ENCODE measurements at regions not wholly inside any gene's neighbourhood (a gene's known extent, or its start where the extent isn't known, plus 50 kb on each side); places are given as distances from the start of the nearest gene placed in this dataset.

- no peak overlapping the region for H3K27ac ChIP-seq (ENCODE audit: insufficient read depth, low read depth, low read length)
- H3K9ac ChIP-seq (replicated peaks; ENCODE audit: extremely low read depth, insufficient read depth, low read length) = no peak overlapping the region
- no peaks in the 10 kb centered on the region for H3K79me2 ChIP-seq (ENCODE audit: control insufficient read depth, insufficient read depth, low read length)
- intact Hi-C loops (cut with micrococcal nuclease) (no loop called here), dilution Hi-C loops (cut with MboI; ENCODE audit: extremely low pct_ligation_motif_present, low sequenced_read_pairs) (no loop called here)
- no peaks in the 10 kb centered on the region for H3K36me3 ChIP-seq (ENCODE audit: control insufficient read depth in 2 of 2, extremely low read depth in 1 of 2, insufficient read depth in 2 of 2, low read length in 2 of 2)
- BruUV-seq (replicated peaks) = no TSS peak
- CTCF ChIA-PET = no interaction called here
- TF ChIP-seq GATA2 (IDR thresholded peaks at IDR 0.05; ENCODE audit: insufficient read depth, insufficient read length, low read depth, low read length) (no peak), POLR2AphosphoS5 (IDR thresholded peaks at IDR 0.05; ENCODE audit: insufficient read depth, low read depth, low read length) (no peak)
- DNase-seq (ENCODE audit: low read depth, low spot score) (no peak), FAIRE-seq (no peak)
- no peak overlapping the region for H3K4me3 ChIP-seq (replicated peaks in 1 of 3; ENCODE audit: insufficient read depth in 1 of 3, low read depth in 1 of 3, low read length in 3 of 3)
- no peaks in the 10 kb centered on the region for H3K9me1 ChIP-seq (replicated peaks; ENCODE audit: control insufficient read depth, extremely low read depth, insufficient read depth, low read length)
- POLR2A ChIA-PET = no interaction called here
- no peak overlapping the region for H3K4me2 ChIP-seq (ENCODE audit: insufficient read depth, low read length)
- H2AFZ ChIP-seq (ENCODE audit: low read depth, low read length) = no peak overlapping the region
- no peaks in the 10 kb centered on the region for H4K20me1 ChIP-seq (replicated peaks; ENCODE audit: control insufficient read depth, extremely low read depth, insufficient read depth, low read length)
- H3K9me3 ChIP-seq (replicated peaks; ENCODE audit: control insufficient read depth, insufficient read depth, low read length) = peaks cover 5% of the 10 kb centered on the region
- H3K4me1 ChIP-seq (ENCODE audit: control insufficient read depth, extremely low read depth, insufficient read depth, low read length) = no peaks in the 10 kb centered on the region
- no peaks in the 10 kb centered on the region for H3K27me3 ChIP-seq (ENCODE audit: control insufficient read depth in 2 of 2, insufficient read depth in 2 of 2, low read length in 2 of 2)
These were observed 75.0 kb upstream of the ALKAL2 start for GRCh38 chr2:362924-363323.

DNA sequence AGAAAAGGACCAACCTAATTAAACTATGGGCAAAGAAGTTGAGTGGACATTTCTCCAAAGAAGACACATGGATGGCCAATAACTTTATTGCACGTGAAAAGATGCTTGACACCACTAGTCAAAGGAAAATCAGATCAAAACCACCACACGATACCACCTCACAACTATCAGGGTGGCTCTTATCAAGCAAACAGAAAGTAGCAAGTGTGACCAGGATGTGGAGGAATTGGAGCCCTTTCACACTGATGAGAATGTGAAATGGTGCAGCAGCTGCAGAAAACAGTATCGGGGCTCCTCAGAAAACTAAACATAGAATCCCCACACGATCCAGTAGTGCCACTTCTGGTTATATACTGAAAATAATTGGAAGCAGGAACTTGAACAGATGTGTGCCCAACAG lies 72.2 kb upstream of the ALKAL2 start:
- Histone ChIP-seq H3K36me3 (ENCODE audit: control insufficient read depth in 2 of 2, extremely low read depth in 1 of 2, insufficient read depth in 2 of 2, low read length in 2 of 2) (no peaks in the 10 kb centered on the region), H3K9me3 (replicated peaks; ENCODE audit: control insufficient read depth, insufficient read depth, low read length) (peaks cover 7% of the 10 kb centered on the region), H3K79me2 (ENCODE audit: control insufficient read depth, insufficient read depth, low read length) (no peaks in the 10 kb centered on the region), H3K27me3 (ENCODE audit: control insufficient read depth in 2 of 2, insufficient read depth in 2 of 2, low read length in 2 of 2) (no peaks in the 10 kb centered on the region), H3K4me2 (ENCODE audit: insufficient read depth, low read length) (no peak overlapping the region), H3K27ac (ENCODE audit: insufficient read depth, low read depth, low read length) (no peak overlapping the region), H3K9me1 (replicated peaks; ENCODE audit: control insufficient read depth, extremely low read depth, insufficient read depth, low read length) (no peaks in the 10 kb centered on the region), H3K4me1 (ENCODE audit: control insufficient read depth, extremely low read depth, insufficient read depth, low read length) (no peaks in the 10 kb centered on the region), H3K4me3 (replicated peaks in 1 of 3; ENCODE audit: insufficient read depth in 1 of 3, low read depth in 1 of 3, low read length in 3 of 3) (no peak overlapping the region), H4K20me1 (replicated peaks; ENCODE audit: control insufficient read depth, extremely low read depth, insufficient read depth, low read length) (no peaks in the 10 kb centered on the region), H2AFZ (ENCODE audit: low read depth, low read length) (no peak overlapping the region), H3K9ac (replicated peaks; ENCODE audit: extremely low read depth, insufficient read depth, low read length) (no peak overlapping the region)
- ChIA-PET POLR2A (no interaction called here), CTCF (no interaction called here)
- TF ChIP-seq GATA2 (IDR thresholded peaks at IDR 0.05; ENCODE audit: insufficient read depth, insufficient read length, low read depth, low read length) (no peak), FOS (IDR thresholded peaks at IDR 0.05; ENCODE audit: borderline replicate concordance, insufficient read depth, low read length) (no peak), EZH2 (IDR thresholded peaks at IDR 0.05; ENCODE audit: borderline replicate concordance, low read depth, low read length, severe bottlenecking) (no peak), POLR2AphosphoS5 (IDR thresholded peaks at IDR 0.05; ENCODE audit: insufficient read depth, low read depth, low read length) (no peak), POLR2A (IDR thresholded peaks at IDR 0.05; ENCODE audit: low read depth, low read length) (no peak), JUN (IDR thresholded peaks at IDR 0.05; ENCODE audit: borderline replicate concordance, insufficient read depth, insufficient read length, low read depth) (no peak), MYC (IDR thresholded peaks at IDR 0.05; ENCODE audit: low read depth, low read length) (no peak)
- TF ChIP-seq, protein P1, sequence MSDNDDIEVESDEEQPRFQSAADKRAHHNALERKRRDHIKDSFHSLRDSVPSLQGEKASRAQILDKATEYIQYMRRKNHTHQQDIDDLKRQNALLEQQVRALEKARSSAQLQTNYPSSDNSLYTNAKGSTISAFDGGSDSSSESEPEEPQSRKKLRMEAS (IDR thresholded peaks at IDR 0.05; ENCODE audit: insufficient read depth, insufficient read length) = no peak
- TF ChIP-seq, protein P2, sequence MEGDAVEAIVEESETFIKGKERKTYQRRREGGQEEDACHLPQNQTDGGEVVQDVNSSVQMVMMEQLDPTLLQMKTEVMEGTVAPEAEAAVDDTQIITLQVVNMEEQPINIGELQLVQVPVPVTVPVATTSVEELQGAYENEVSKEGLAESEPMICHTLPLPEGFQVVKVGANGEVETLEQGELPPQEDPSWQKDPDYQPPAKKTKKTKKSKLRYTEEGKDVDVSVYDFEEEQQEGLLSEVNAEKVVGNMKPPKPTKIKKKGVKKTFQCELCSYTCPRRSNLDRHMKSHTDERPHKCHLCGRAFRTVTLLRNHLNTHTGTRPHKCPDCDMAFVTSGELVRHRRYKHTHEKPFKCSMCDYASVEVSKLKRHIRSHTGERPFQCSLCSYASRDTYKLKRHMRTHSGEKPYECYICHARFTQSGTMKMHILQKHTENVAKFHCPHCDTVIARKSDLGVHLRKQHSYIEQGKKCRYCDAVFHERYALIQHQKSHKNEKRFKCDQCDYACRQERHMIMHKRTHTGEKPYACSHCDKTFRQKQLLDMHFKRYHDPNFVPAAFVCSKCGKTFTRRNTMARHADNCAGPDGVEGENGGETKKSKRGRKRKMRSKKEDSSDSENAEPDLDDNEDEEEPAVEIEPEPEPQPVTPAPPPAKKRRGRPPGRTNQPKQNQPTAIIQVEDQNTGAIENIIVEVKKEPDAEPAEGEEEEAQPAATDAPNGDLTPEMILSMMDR (IDR thresholded peaks at IDR 0.05; ENCODE audit: extremely low read depth in 1 of 2, insufficient read depth in 1 of 2, low read depth in 1 of 2, low read length in 2 of 2) = no peak
- DNase-seq (ENCODE audit: low read depth, low spot score) (no peak), FAIRE-seq (no peak)
- BruUV-seq (replicated peaks) = no TSS peak
- intact Hi-C loops (cut with micrococcal nuclease) = no loop called here
- dilution Hi-C loops (cut with MboI; ENCODE audit: extremely low pct_ligation_motif_present, low sequenced_read_pairs) = no loop called here

Measured in endothelial cell of umbilical vein (primary cell).